ENCODE measurements at regions not wholly inside any gene's neighbourhood (a gene's known extent, or its start where the extent isn't known, plus 50 kb on each side); places are given as distances from the start of the nearest gene placed in this dataset.

DNA sequence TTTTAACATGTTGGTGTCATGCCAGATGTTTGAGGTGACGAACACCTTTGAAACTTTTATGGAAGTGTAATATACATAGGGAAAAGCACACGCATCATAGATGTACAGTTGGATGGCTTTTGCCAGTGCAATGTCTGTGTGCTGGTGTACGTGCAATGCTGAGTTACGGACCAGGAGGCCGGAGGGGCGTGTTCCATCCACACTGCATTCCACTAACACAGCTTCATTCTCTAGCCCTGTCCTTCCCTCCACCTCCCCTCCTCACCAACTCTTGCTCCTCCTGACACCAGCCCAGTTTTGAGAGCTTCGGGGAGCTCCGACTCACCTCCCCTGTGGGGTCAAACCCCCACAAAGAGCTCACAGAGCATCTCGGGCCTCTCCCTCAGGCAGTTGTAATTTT lies 358.8 kb downstream of the C16orf95 start:
- no peak for DNase-seq (ENCODE audit: low spot score)

DNA sequence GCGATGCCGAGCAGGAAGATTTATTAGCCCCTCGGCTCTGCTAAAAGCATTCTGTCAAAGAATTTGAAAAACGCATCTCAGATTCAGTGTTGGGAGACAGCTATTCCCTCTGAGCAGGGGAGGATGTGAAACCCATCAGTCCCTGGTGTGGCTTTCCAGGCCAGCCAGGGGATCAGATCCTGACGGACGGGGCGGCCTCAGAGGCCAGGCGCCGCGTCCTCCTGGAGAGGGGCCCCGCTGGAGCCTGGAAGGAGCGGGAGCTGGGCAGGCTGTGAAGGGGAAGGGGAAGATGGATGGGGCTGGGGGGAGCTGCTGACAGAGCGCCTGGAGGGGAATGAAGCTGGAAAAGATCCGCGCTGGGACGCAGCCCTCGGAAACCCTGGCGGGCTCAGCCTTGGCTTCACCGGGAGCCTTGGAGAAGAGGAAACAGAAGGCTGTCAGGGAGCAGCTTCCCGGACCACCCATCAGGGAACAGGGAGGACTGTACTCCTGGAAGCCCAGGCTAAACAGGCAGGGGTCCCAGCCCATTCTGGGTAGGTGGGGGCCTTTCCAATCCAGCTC lies 358.0 kb downstream of the C16orf95 start:
- no peak for DNase-seq (ENCODE audit: low spot score)

DNA sequence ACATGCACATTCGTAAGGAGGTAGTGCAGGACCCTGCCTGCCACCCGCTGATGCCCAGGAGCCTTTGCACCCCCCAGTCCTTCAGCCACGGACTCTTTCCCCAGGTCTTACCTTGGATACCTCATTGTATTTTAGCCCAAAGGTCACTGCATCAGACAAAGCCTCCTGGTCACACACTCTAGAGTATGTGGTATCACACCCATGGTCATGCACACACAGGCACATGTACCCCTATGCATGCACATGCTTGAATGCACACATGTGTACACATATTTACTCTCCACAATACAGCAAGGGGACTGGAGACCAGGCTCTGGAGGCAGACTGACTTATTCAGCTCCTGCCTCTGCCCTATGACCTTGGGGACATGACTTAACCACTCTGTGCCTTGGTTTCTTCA lies 357.5 kb downstream of the C16orf95 start:
- DNase-seq (ENCODE audit: low spot score), result no peak

- no peak for DNase-seq (ENCODE audit: low spot score)
Measured at GRCh38 chr16:86960266-86960665, 356.9 kb downstream of the C16orf95 start.

DNA sequence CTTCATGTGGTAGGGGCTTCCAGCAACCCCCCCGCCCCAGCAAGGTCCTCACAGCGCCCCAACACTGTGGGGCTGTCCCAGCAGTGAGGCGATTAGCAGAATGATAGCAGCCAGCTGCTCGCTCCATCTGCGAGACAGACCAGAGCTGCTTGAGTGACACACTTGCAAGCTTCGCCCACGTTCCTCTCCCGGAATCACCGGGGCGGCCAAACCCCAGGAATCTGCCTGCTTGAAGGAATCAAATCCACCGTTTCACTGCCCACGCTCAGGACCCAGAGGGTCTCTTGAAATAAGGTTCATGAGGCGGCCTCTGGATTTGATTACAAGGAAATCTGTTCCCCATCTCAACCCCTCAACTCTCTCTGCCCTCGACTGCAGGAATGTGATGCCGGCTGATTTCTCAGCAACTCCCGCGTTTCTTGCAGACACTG lies 356.0 kb downstream of the C16orf95 start:
- peak; percentile 41 for DNase-seq (ENCODE audit: low spot score)

DNA sequence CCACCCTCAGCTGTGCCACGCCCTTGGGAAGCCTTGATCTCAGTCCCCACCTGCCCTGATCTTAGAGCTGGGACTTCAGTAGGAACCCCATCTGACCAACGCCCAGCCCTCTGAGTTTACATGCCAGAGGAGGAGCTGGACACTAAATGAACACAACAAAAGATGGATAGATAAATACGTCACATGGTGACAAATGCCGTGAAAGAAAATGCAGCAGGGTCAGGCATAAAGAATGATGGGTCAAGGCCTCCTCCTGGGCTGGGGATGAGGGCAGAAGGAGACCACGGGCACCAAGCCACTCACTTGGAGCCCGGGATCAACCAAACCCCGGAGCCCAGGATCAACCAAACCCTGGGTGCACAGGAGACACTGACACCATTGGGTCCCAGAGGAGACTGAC lies 354.9 kb downstream of the C16orf95 start:
- no peak for DNase-seq (ENCODE audit: low spot score)

DNA sequence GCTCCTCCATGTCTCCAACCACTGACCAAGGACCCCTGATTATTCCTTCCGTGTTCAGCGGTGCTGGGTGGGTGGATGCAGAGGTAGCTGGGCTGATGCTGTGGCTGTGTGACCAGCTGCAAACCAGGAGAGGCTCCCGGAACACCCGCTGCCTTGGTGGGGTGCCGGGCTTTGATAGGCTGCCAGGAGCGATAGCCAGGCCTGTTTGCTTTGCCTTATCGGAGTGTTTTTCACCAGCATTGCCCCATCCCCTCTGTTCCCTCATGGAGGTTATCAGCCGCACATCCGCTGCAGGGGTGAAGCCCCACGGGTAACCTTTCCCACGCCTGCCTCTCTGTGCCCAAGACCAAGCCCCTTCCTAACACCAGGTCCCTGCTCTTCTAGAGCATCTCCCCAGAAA lies 354.3 kb downstream of the C16orf95 start:
- no peak for DNase-seq (ENCODE audit: low spot score)

GRCh38 chr16:86963600-86964575 lies 353.3 kb downstream of the C16orf95 start:
- no peak for DNase-seq (ENCODE audit: low spot score)

GRCh38 chr16:86964796-86965241 lies 352.4 kb downstream of the C16orf95 start:
- no peak for DNase-seq (ENCODE audit: low spot score)

- no peak for DNase-seq (ENCODE audit: low spot score)
Measured at GRCh38 chr16:86965331-86965730, 351.9 kb downstream of the C16orf95 start.

DNA sequence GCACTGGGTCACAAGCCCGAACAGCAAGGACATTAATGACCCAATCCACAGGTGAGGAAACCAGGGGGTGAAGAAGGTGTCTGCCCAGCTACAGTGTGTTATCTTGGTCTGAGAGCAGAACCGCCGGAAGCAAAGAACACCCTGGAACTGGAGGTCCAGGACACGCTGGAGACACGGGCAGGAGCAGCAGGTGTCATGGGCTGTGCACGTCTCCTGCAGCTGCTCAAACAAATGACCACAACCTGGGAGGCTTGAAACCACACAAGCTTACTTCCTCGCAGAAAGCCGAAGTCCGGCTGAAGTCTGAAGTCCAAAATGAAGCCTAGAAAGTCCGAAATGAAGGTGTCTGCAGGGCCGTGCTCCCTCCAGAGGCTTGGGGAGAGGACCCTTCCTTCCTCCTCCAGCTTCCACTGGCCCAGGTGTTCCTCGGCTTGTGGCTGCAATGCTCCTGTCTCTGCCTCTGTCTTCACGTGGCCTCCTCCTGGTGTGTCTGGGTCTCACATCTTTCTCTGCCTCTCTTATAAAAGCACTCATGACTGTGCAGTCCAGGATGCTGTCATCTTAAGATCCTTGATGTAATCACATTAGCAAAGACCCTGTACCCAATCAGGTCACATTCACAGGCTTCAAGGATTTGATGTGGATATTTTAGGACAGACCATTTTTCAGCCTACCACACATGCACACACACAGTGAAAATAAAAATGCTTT lies 351.2 kb downstream of the C16orf95 start:
- DNase-seq (ENCODE audit: low spot score), result no peak

- no peak for DNase-seq (ENCODE audit: low spot score)
Measured at GRCh38 chr16:86966777-86967176, 350.4 kb downstream of the C16orf95 start.

- DNase-seq (ENCODE audit: low spot score), result no peak
Measured at GRCh38 chr16:86968866-86969265, 348.3 kb downstream of the C16orf95 start.

- no peak for DNase-seq (ENCODE audit: low spot score)
Measured at GRCh38 chr16:86969716-86970115, 347.5 kb downstream of the C16orf95 start.

DNA sequence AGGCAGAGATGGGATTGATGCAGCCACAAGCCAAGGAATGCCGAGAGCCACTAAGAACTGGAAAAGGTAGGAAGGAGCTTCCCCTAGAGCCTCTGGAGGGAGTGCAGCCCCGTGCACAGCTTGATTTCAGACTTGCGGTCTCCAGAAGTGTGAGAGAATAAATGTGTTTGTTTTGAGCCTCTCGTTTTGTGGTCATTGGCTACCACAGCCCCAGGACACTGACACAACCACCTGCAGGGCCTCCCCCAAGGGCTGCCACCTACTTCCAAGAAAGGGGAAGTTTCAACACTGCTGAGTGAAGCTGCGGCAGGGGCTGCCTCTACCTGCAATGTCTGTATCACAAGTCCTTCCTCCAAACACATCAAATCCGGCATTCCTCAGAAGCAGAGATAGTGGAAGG lies 346.9 kb downstream of the C16orf95 start:
- no peak for DNase-seq (ENCODE audit: low spot score)

DNA sequence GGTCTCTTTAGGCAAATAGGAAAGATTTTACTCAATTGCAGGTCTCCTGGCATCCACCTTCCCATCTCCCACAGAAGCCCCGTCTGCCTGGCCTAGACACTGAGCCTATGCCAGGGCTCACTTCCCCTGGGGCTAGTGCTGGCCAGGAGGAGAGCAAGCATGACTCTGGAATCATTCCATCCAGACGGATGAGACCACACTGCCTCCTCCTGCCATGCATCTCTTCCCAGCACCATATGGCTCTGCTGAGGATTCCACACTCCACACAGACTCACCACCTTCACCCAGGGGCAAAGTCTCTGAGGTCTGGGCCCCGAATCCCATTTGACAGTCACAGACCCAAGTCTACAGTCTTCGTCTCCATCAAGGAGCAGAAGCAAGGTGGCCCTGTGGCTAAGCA lies 346.5 kb downstream of the C16orf95 start:
- DNase-seq (ENCODE audit: low spot score), result no peak

DNA sequence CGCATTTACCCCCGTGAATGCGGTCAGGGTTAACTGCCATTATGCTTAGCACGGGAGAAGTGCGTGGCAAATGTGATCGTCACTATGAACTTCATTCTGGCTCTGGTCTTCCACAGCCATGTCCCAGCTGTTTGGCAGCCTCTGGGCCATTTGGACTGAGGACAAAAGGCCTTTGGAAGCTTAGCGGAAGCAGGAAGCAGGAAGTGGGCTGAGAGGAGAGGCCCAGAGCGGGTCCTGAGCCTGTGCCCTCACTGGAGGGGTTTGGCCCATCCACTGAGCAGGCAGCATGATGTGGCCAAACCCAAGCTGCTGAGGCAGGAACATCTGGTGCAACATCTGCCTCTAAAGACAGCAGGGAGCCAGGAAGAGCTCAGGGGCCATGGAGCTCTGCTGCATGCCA lies 345.9 kb downstream of the C16orf95 start:
- DNase-seq (ENCODE audit: low spot score), result no peak

DNA sequence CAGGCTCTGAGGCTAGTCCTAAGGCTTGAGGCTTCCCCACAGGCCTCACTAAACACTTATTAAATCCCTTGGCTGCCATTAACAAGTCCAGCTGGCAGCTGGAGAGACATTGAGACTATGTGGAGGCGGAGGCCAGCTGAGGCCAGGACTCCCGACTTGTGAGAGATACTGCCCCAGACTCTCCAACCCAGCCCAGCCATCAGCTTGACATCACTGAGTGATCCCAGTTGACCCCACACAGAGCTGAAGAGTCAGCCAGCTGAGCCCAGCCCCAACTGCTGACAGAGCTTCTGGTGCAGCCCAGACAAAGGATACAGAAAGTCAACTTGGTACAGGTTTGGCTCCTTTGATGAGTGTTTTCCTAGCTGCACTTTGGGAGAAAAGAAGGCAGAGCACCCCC lies 343.1 kb downstream of the C16orf95 start:
- DNase-seq (ENCODE audit: low spot score), result no peak

GRCh38 chr16:86975445-86975844 lies 341.7 kb downstream of the C16orf95 start:
- DNase-seq (ENCODE audit: low spot score), result peak; percentile 81

GRCh38 chr16:86977076-86977676 lies 340.0 kb downstream of the C16orf95 start:
- no peak for DNase-seq (ENCODE audit: low spot score)

GRCh38 chr16:86978445-86979030 lies 338.7 kb downstream of the C16orf95 start:
- DNase-seq (ENCODE audit: low spot score), result no peak

DNA sequence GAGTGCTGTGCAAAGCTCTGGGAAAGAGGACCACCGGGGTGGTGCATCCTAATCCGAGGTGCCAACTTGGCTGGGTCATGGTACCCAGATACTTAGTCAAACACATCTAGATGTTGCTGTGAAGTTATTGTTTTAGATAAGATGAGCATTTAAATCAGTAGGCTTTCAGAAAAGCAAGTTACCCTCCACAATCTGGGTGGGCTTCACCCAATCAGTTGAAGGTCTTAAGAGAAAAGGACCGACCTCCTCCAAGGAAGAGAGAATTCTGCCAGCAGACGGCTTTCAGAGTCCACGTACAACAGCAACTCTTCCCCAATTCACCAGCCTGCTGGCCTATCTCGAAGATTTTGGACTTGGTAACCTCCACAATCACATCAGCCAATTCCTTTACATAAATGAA lies 338.1 kb downstream of the C16orf95 start:
- no peak for DNase-seq (ENCODE audit: low spot score)
